Stomach (tissue), 4 donors: ENCODE measurements at regions not wholly inside any gene's neighbourhood (a gene's known extent, or its start where the extent isn't known, plus 50 kb on each side); places are given as distances from the start of the nearest gene placed in this dataset.

ENCODE experiments used
- POLR2A ChIP-seq, 4 donors: fragments of 450-650 bp; IDR thresholded peaks; one replicate each; pipeline ENCODE4 v1.6.1; 2016; ENCODE audit warnings: antibody characterized with exemption in 4 of 4, control low read depth in 2 of 4, mild to moderate bottlenecking in 1 of 4, moderate library complexity in 1 of 4
- TF ChIP-seq, protein P1 (sequence below), 7 experiments: fragments of 450-650 bp in 4 of 7; fragments of 200-600 bp in 3 of 7; sonication (generic) in 3 of 7; IDR thresholded peaks; one replicate each; pipeline ENCODE4 v1.5.1; 2016 to 2019; ENCODE audit warnings: antibody characterized with exemption in 7 of 7, control low read depth in 2 of 7, mild to moderate bottlenecking in 1 of 7

DNA sequence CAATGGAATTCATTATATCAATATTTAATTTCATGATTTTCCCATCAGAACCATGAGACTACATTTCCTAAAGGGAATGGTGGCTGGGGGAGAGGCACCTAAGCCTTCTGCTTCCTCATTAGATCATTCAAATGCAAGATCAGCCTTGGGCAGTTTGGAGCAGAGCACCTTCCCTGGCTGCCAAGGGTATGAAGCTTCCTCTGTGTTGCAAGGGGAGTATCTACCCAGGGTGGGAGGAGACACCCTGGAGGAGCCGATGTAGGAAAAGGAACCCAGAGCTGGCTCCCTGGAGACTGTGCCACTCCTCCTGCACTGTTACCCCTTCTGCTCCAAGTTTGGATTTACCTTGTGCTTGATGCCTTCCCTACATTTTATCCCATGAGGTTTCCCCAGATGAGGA is 299.7 kb upstream of the PRDM1 start:
- TF ChIP-seq, protein P1, sequence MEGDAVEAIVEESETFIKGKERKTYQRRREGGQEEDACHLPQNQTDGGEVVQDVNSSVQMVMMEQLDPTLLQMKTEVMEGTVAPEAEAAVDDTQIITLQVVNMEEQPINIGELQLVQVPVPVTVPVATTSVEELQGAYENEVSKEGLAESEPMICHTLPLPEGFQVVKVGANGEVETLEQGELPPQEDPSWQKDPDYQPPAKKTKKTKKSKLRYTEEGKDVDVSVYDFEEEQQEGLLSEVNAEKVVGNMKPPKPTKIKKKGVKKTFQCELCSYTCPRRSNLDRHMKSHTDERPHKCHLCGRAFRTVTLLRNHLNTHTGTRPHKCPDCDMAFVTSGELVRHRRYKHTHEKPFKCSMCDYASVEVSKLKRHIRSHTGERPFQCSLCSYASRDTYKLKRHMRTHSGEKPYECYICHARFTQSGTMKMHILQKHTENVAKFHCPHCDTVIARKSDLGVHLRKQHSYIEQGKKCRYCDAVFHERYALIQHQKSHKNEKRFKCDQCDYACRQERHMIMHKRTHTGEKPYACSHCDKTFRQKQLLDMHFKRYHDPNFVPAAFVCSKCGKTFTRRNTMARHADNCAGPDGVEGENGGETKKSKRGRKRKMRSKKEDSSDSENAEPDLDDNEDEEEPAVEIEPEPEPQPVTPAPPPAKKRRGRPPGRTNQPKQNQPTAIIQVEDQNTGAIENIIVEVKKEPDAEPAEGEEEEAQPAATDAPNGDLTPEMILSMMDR (IDR thresholded peaks at IDR 0.05) = no peak
- no peak for TF ChIP-seq POLR2A (IDR thresholded peaks at IDR 0.05)
